ENCODE measurements at regions not wholly inside any gene's neighbourhood (a gene's known extent, or its start where the extent isn't known, plus 50 kb on each side); places are given as distances from the start of the nearest gene placed in this dataset.

DNA sequence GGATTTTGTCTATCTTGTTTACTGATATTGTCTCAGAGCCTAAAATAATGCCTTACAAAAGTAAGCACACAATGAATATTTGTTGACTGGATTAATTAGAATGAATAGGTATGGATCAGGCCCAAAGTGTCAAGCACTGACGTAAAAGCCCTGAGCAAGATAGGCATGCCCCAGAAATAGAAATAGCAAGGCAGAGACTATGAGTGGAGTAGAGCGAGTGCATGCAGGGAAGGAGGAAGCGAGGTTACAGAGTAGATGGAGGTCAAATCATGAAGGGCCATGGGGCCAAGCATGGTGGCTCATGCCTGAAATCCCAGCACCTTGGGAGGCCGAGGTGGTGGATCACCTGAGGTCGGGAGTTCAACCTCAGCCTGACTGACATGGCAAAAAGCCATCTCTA lies 51.6 kb upstream of the SFTPD start:
- H3K9me3 Mint-ChIP-seq = peaks cover 0 to 2% (median 0%) of the 10 kb centered on the region in 11 donors
- intact Hi-C loops (cut with micrococcal nuclease) = no loop called here
- Histone ChIP-seq H3K4me1 (ENCODE audit: control insufficient read depth in 2 of 2, insufficient read depth in 2 of 2, low read length in 2 of 2) (no peaks in the 10 kb centered on the region), H3K9me3 (ENCODE audit: control insufficient read depth in 2 of 3, low read length in 3 of 3) (no peaks in the 10 kb centered on the region), H3K4me3 (ENCODE audit: low read length) (no peak overlapping the region), H3K27me3 (ENCODE audit: control insufficient read depth in 2 of 2, insufficient read depth in 2 of 2, low read length in 2 of 2) (peaks cover 0 to 4% of the 10 kb centered on the region in 2 donors), H3K36me3 (ENCODE audit: control insufficient read depth in 2 of 3, insufficient read depth in 3 of 3, low read length in 3 of 3) (no peaks in the 10 kb centered on the region), H3K27ac (ENCODE audit: low read depth, low read length) (no peak overlapping the region)
- peaks cover 9 to 23% (median 14%) of the 10 kb centered on the region in 5 donors for H3K27me3 Mint-ChIP-seq
- no peaks in the 10 kb centered on the region for H3K4me1 Mint-ChIP-seq
- ChIA-PET POLR2A (no interaction called here), CTCF (no interaction called here)
- H3K27ac Mint-ChIP-seq = no peak overlapping the region
- no peak for ATAC-seq
- no peak for DNase-seq
- peaks cover 0 to 4% (median 0%) of the 10 kb centered on the region in 5 donors for H3K36me3 Mint-ChIP-seq
- H3K4me3 Mint-ChIP-seq = no peak overlapping the region
